H1 (cell line): ENCODE measurements at regions not wholly inside any gene's neighbourhood (a gene's known extent, or its start where the extent isn't known, plus 50 kb on each side); places are given as distances from the start of the nearest gene placed in this dataset.

Experiments used
- CBX8 ChIP-seq: fragments of 300-800, 300-1000 bp; sonication (generic); IDR thresholded peaks from 2 replicates; pipeline ENCODE4 v1.7.1; 2016; ENCODE audit warnings: low read depth, low read length, borderline replicate concordance
- CTCF ChIP-seq, 3 experiments: IDR thresholded peaks; 1 replicate in 2 of 3; 2 replicates in 1 of 3; pipeline versions ENCODE4 v1.5.1 to v1.6.1; 2011; ENCODE audit warnings: low read length in 3 of 3, mild to moderate bottlenecking in 3 of 3, inconsistent platforms in 2 of 3, low read depth in 1 of 3, moderate library complexity in 1 of 3; ENCODE audit not compliant: insufficient read depth in 1 of 3; ENCODE audit errors: control extremely low read depth in 1 of 3
- E2F6 ChIP-seq: IDR thresholded peaks from 2 replicates; pipeline ENCODE4 v1.6.1; 2012; ENCODE audit warnings: inconsistent platforms
- EP300 ChIP-seq, 2 experiments: IDR thresholded peaks; 1 replicate in 1 of 2; 2 replicates in 1 of 2; pipeline ENCODE4 v1.6.1; 2011 to 2012; ENCODE audit warnings: low read depth in 2 of 2, low read length in 2 of 2, mild to moderate bottlenecking in 2 of 2, borderline replicate concordance in 1 of 2, inconsistent platforms in 1 of 2, moderate library complexity in 1 of 2
- EZH2 ChIP-seq: fragments of 200-600 bp; sonication (generic); IDR thresholded peaks from 2 replicates; pipeline ENCODE4 v1.7.1; 2012; ENCODE audit warnings: low read depth, mild to moderate bottlenecking, moderate library complexity, low read length, inconsistent platforms; ENCODE audit not compliant: severe bottlenecking
- HDAC2 ChIP-seq, 2 experiments: fragments of 300-600 bp in 1 of 2; sonication (generic) in 1 of 2; IDR thresholded peaks; 2 replicates each; pipeline ENCODE4 v1.6.1; 2011 to 2012; ENCODE audit warnings: low read depth in 2 of 2, low read length in 2 of 2, mild to moderate bottlenecking in 2 of 2, moderate library complexity in 2 of 2, borderline replicate concordance in 1 of 2, inconsistent platforms in 1 of 2
- JUN ChIP-seq: IDR thresholded peaks from 2 replicates; pipeline ENCODE4 v1.6.1; 2011; ENCODE audit warnings: low read depth, mild to moderate bottlenecking, improper control_type of control experiment, low read length
- JUND ChIP-seq: IDR thresholded peaks from 2 replicates; pipeline ENCODE4 v1.6.1; 2011; ENCODE audit warnings: mild to moderate bottlenecking, improper control_type of control experiment, low read length
- KDM4A ChIP-seq: IDR thresholded peaks from one replicate; pipeline ENCODE4 v1.7.1; 2012; ENCODE audit warnings: low read depth, mild to moderate bottlenecking, moderate library complexity, low read length, inconsistent platforms; ENCODE audit not compliant: severe bottlenecking
- POLR2A ChIP-seq, 2 experiments: IDR thresholded peaks; 1 replicate in 1 of 2; 2 replicates in 1 of 2; pipeline ENCODE4 v1.6.1; 2011; ENCODE audit warnings: low read depth in 2 of 2, low read length in 2 of 2, mild to moderate bottlenecking in 2 of 2; ENCODE audit errors: control extremely low read depth in 1 of 2
- RAD21 ChIP-seq, 2 experiments: IDR thresholded peaks in 1 of 2; conservative IDR thresholded peaks in 1 of 2; 2 replicates each; pipeline ENCODE4 v1.6.1; 2011; ENCODE audit warnings: low read depth in 2 of 2, low read length in 2 of 2, improper control_type of control experiment in 1 of 2, inconsistent platforms in 1 of 2, mild to moderate bottlenecking in 1 of 2, moderate library complexity in 1 of 2
- USF2 ChIP-seq: IDR thresholded peaks from 2 replicates; pipeline ENCODE4 v1.6.1; 2011; ENCODE audit warnings: low read length, improper control_type of control experiment

DNA sequence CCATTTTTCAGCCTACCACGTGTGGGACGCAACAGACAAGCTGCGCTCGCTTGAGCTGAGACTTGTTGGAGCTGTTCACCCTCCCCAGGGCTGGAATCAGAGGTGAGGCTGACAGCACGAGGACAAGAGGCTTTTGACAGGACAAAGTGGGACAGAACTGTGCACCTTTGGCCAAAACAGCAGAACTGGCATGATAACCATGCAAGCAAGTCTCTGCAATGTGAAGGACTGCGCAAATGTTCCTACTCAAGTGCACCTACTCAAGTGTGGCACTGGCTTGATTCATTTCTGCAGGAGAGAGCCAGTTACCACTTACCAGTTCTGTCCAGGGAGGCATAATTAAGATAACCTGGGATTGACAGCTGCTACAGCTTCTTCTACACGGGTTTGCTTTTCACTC lies 62.2 kb upstream of the TM9SF2 start:
- TF ChIP-seq KDM4A = no peak
- no peak for TF ChIP-seq USF2
- TF ChIP-seq POLR2A (IDR thresholded peaks at IDR 0.05; ENCODE audit: control extremely low read depth in 1 of 2, low read depth in 2 of 2, low read length in 2 of 2) = no peak
- no peak for TF ChIP-seq EP300 (IDR thresholded peaks at IDR 0.05; ENCODE audit: borderline replicate concordance in 1 of 2, low read depth in 2 of 2, low read length in 2 of 2)
- TF ChIP-seq JUND = no peak
- no peak for TF ChIP-seq CTCF (IDR thresholded peaks at IDR 0.05; ENCODE audit: control extremely low read depth in 1 of 3, insufficient read depth in 1 of 3, low read depth in 1 of 3, low read length in 3 of 3)
- no peak for TF ChIP-seq HDAC2 (IDR thresholded peaks at IDR 0.05; ENCODE audit: borderline replicate concordance in 1 of 2, low read depth in 2 of 2, low read length in 2 of 2)
- TF ChIP-seq E2F6 = no peak
- no peak for TF ChIP-seq RAD21 (IDR thresholded peaks at IDR 0.05 in 1 of 2, conservative IDR thresholded peaks at IDR 0.05 in 1 of 2; ENCODE audit: low read depth in 2 of 2, low read length in 2 of 2)
- no peak for TF ChIP-seq JUN
- no peak for TF ChIP-seq CBX8
- no peak for TF ChIP-seq EZH2
